Gastrocnemius medialis (tissue), 4 donors: ENCODE measurements at regions not wholly inside any gene's neighbourhood (a gene's known extent, or its start where the extent isn't known, plus 50 kb on each side); places are given as distances from the start of the nearest gene placed in this dataset.

Source experiments
- CTCF ChIP-seq, 5 experiments: fragments of 450-650 bp in 3 of 5; fragments of 200-600 bp in 2 of 5; sonication (generic) in 2 of 5; IDR thresholded peaks in 4 of 5; conservative IDR thresholded peaks in 1 of 5; 1 replicate in 4 of 5; 2 replicates in 1 of 5; pipeline ENCODE4 v1.5.1; 2016 to 2019; ENCODE audit warnings: antibody characterized with exemption in 5 of 5, mild to moderate bottlenecking in 3 of 5, moderate library complexity in 3 of 5
- POLR2A ChIP-seq, 2 donors: fragments of 450-650 bp; IDR thresholded peaks; one replicate each; pipeline ENCODE4 v1.6.1; 2017; ENCODE audit warnings: antibody characterized with exemption in 2 of 2, mild to moderate bottlenecking in 2 of 2, moderate library complexity in 2 of 2

GRCh38 chr6:147015674-147016073 lies 188.5 kb upstream of the STXBP5 start:
- TF ChIP-seq POLR2A (IDR thresholded peaks at IDR 0.05) (no peak), CTCF (IDR thresholded peaks at IDR 0.05 in 4 of 5, conservative IDR thresholded peaks at IDR 0.05 in 1 of 5) (no peak)
